Caki2 (cell line): ENCODE measurements at regions not wholly inside any gene's neighbourhood (a gene's known extent, or its start where the extent isn't known, plus 50 kb on each side); places are given as distances from the start of the nearest gene placed in this dataset.

Experiments
- DNase-seq: peaks from one replicate; pipeline ENCODE4 v3.0.0-alpha.2; 2015; ENCODE audit warnings: low read depth
- in situ Hi-C: cut with HindIII; loops from 2 replicates; pipeline ENCODE4 v1.10.0; 2016; ENCODE audit warnings: low sequenced_read_pairs, low pct_unique_long_range_greater_than_20kb, mixed read lengths

- in situ Hi-C loops: no loop called here
- DNase-seq: no peak
Observed at GRCh38 chr16:65225488-65225887, 103.6 kb upstream of the CDH11 start.

- in situ Hi-C loops: no loop called here
- DNase-seq: no peak
Observed at GRCh38 chr16:65224994-65225393, 103.1 kb upstream of the CDH11 start.

- DNase-seq: no peak
- in situ Hi-C loops: no loop called here
Observed at GRCh38 chr16:65224471-65224870, 102.6 kb upstream of the CDH11 start.

GRCh38 chr16:65223335-65223734, 101.5 kb upstream of the CDH11 start:
- DNase-seq: no peak
- in situ Hi-C loops: no loop called here

GRCh38 chr16:65222536-65222935, 100.7 kb upstream of the CDH11 start:
- no peak for DNase-seq
- in situ Hi-C loops: no loop called here

- in situ Hi-C loops: no loop called here
- no peak for DNase-seq
Observed at GRCh38 chr16:65222049-65222448, 100.2 kb upstream of the CDH11 start.

- DNase-seq: no peak
- in situ Hi-C loops: no loop called here
Observed at GRCh38 chr16:65219786-65220185, 97.9 kb upstream of the CDH11 start.

- in situ Hi-C loops: no loop called here
- DNase-seq: no peak
Observed at GRCh38 chr16:65218348-65218747, 96.5 kb upstream of the CDH11 start.

GRCh38 chr16:65213866-65214595, 92.2 kb upstream of the CDH11 start:
- in situ Hi-C loops: no loop called here
- no peak for DNase-seq

GRCh38 chr16:65212791-65213190, 90.9 kb upstream of the CDH11 start:
- in situ Hi-C loops: no loop called here
- no peak for DNase-seq

- DNase-seq: no peak
- in situ Hi-C loops: no loop called here
Observed at GRCh38 chr16:65212240-65212639, 90.4 kb upstream of the CDH11 start.

- in situ Hi-C loops: no loop called here
- DNase-seq: no peak
Observed at GRCh38 chr16:65202461-65202860, 80.6 kb upstream of the CDH11 start.

GRCh38 chr16:65201511-65201910, 79.6 kb upstream of the CDH11 start:
- DNase-seq: no peak
- in situ Hi-C loops: no loop called here

- in situ Hi-C loops: no loop called here
- DNase-seq: no peak
Observed at GRCh38 chr16:65200857-65201256, 79.0 kb upstream of the CDH11 start.

- DNase-seq: no peak
- in situ Hi-C loops: no loop called here
Observed at GRCh38 chr16:65200156-65200773, 78.4 kb upstream of the CDH11 start.

- DNase-seq: no peak
- in situ Hi-C loops: no loop called here
Observed at GRCh38 chr16:65196420-65197075, 74.7 kb upstream of the CDH11 start.

- DNase-seq: no peak
- in situ Hi-C loops: no loop called here
Observed at GRCh38 chr16:65195998-65196397, 74.1 kb upstream of the CDH11 start.

GRCh38 chr16:65185241-65185778, 63.4 kb upstream of the CDH11 start:
- DNase-seq: no peak
- in situ Hi-C loops: no loop called here

GRCh38 chr16:65181071-65181561, 59.3 kb upstream of the CDH11 start:
- in situ Hi-C loops: no loop called here
- no peak for DNase-seq
